ENCODE measurements at regions not wholly inside any gene's neighbourhood (a gene's known extent, or its start where the extent isn't known, plus 50 kb on each side); places are given as distances from the start of the nearest gene placed in this dataset.
A peak's percentile ranks its signal among the peaks of the same experiment; 100 is the strongest.

DNA sequence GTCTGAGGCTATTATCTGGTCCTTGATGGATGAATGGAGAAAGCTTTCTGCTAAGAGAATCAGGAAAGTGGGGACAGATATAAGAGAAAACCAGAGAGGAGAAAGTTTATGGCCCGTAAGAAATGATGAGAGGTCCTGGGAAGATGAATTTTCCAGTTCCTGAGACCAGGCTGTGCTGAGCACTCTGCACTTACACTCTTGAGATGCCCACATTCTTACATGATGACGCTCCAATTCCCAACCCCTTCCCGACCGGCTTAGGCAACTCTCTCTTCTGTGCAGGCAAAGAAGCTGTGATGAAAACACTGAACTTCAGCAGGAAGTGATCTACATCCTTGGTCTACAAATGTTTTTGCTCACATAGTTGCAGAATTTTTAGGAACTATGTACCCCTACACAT, 417.0 kb downstream of the ARHGEF28 start:
- Histone ChIP-seq H3K4me3 (no peak overlapping the region), H3K4me1 (replicated peaks in 1 of 2) (peaks cover 0 to 2% of the 10 kb centered on the region in 2 donors), H3K27ac (no peak overlapping the region)
- ATAC-seq (replicated peaks in 6 of 8), result peak in 1 of 8 experiments; percentile 50
- in situ Hi-C loops (cut with MboI; ENCODE audit: low pct_unique_long_range_greater_than_20kb in 2 of 9, low sequenced_read_pairs in 9 of 9, unreplicated experiment in 9 of 9), result loop anchor here in 1 of 9 experiments (25.0 kb wide), 1 partner anchor 594 kb away; the partner anchor contains the start of gene ENC1
- WGBS, 10 experiments, result 28 to 100% (median 93%) methylated on average over 1 to 4 of the region's 4 CpGs; no CpG with 5 or more reads in 3 of the 10 experiments

GRCh38 chr5:74042559-74042958, 416.6 kb downstream of the ARHGEF28 start:
- no peak overlapping the region for H3K27ac ChIP-seq
- 25 to 100% (median 83%) methylated on average over 1 to 7 of the region's 7 CpGs for WGBS, 10 experiments
- ATAC-seq (replicated peaks in 6 of 8), result peak in 1 of 8 experiments; percentile 37
- peaks cover 0 to 4% of the 10 kb centered on the region in 2 donors for H3K4me1 ChIP-seq (replicated peaks in 1 of 2)
- in situ Hi-C loops (cut with MboI; ENCODE audit: low pct_unique_long_range_greater_than_20kb in 2 of 9, low sequenced_read_pairs in 9 of 9, unreplicated experiment in 9 of 9), result loop anchor here in 1 of 9 experiments (25.0 kb wide), 1 partner anchor 595 kb away; the partner anchor contains the start of gene ENC1
- H3K4me3 ChIP-seq, result no peak overlapping the region

- H3K4me3 ChIP-seq, result no peak overlapping the region
- no peak for ATAC-seq (replicated peaks in 6 of 8)
- H3K27ac ChIP-seq, result no peak overlapping the region
- in situ Hi-C loops (cut with MboI; ENCODE audit: low pct_unique_long_range_greater_than_20kb in 2 of 9, low sequenced_read_pairs in 9 of 9, unreplicated experiment in 9 of 9), result loop anchor here in 1 of 9 experiments (25.0 kb wide), 1 partner anchor 595 kb away; the partner anchor contains the start of gene ENC1
- peaks cover 0 to 4% of the 10 kb centered on the region in 2 donors for H3K4me1 ChIP-seq (replicated peaks in 1 of 2)
Measured at GRCh38 chr5:74041913-74042312, 415.9 kb downstream of the ARHGEF28 start.

DNA sequence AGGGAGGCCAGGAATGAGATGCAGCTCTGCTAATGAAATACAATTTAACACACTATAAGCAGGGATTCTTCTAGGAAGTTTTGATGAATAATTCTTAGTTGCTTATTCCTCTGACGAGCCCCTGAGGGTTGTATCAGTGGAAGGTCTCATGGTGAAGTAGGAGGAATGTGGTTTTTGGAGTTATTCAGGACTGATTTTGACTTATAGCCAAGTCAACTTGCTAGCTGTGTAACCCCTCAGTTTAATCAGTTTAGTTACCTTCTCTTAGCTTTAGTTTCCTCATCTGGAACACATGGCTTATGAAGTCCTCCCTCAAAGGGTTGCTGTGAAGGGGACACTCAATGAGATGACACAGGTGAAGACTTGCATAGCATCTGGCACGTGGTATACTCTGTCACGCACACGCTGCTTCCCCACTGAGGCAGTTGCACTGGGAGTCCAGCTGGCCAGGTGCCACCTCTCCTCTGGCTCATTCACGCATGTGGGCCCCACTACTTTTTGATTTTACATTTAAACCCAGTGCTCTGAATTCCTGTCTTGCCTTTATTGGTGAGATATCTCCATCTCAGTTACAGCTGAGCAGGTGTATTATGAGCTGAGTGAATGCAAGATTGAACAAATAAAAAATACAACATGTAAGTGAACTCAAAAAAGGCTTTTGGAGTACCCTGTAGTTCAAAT, 415.0 kb downstream of the ARHGEF28 start:
- Histone ChIP-seq H3K27ac (no peak overlapping the region), H3K4me1 (replicated peaks in 1 of 2) (peaks cover 0 to 4% of the 10 kb centered on the region in 2 donors), H3K4me3 (no peak overlapping the region)
- ATAC-seq (replicated peaks in 6 of 8), result no peak
- in situ Hi-C loops (cut with MboI; ENCODE audit: low pct_unique_long_range_greater_than_20kb in 2 of 9, low sequenced_read_pairs in 9 of 9, unreplicated experiment in 9 of 9), result loop anchor here in 1 of 9 experiments (25.0 kb wide), 1 partner anchor 596 kb away; the partner anchor contains the start of gene ENC1
- 43 to 100% (median 77%) methylated on average over 1 to 5 of the region's 5 CpGs; no CpG with 5 or more reads in 2 of the 10 experiments for WGBS, 10 experiments

GRCh38 chr5:74040065-74040551, 414.1 kb downstream of the ARHGEF28 start:
- Histone ChIP-seq H3K4me3 (no peak overlapping the region), H3K27ac (no peak overlapping the region), H3K4me1 (replicated peaks in 1 of 2) (peaks cover 0 to 4% of the 10 kb centered on the region in 2 donors)
- in situ Hi-C loops (cut with MboI; ENCODE audit: low pct_unique_long_range_greater_than_20kb in 2 of 9, low sequenced_read_pairs in 9 of 9, unreplicated experiment in 9 of 9), result loop anchor here in 1 of 9 experiments (25.0 kb wide), 1 partner anchor 597 kb away; the partner anchor contains the start of gene ENC1
- peak in 3 of 8 experiments; percentile 39 to 80 (median 44) for ATAC-seq (replicated peaks in 6 of 8)
- WGBS, 10 experiments, result 0 to 100% (median 62%) methylated on average over 1 to 2 of the region's 2 CpGs; no CpG with 5 or more reads in 2 of the 10 experiments

- no peak for ATAC-seq (replicated peaks in 6 of 8)
- Histone ChIP-seq H3K4me3 (no peak overlapping the region), H3K4me1 (replicated peaks in 1 of 2) (peaks cover 0 to 4% of the 10 kb centered on the region in 2 donors), H3K27ac (no peak overlapping the region)
- 85 to 100% (median 95%) methylated on average over 1 to 2 of the region's 2 CpGs; no CpG with 5 or more reads in 3 of the 10 experiments for WGBS, 10 experiments
- in situ Hi-C loops (cut with MboI; ENCODE audit: low pct_unique_long_range_greater_than_20kb in 2 of 9, low sequenced_read_pairs in 9 of 9, unreplicated experiment in 9 of 9), result loop anchor here in 2 of 9 experiments (10.0 to 25.0 kb wide), 2 partner anchors 600 to 607 kb away; partner anchors contain the start of gene ENC1 (in 2 of the 2)
Measured at GRCh38 chr5:74037321-74037720, 411.3 kb downstream of the ARHGEF28 start.

- in situ Hi-C loops (cut with MboI; ENCODE audit: low pct_unique_long_range_greater_than_20kb in 2 of 9, low sequenced_read_pairs in 9 of 9, unreplicated experiment in 9 of 9), result loop anchor here in 2 of 9 experiments (10.0 to 25.0 kb wide), 2 partner anchors 602 to 609 kb away; partner anchors contain the start of gene ENC1 (in 2 of the 2)
- H3K4me1 ChIP-seq (replicated peaks in 1 of 2), result peaks cover 0 to 4% of the 10 kb centered on the region in 2 donors
- H3K4me3 ChIP-seq, result no peak overlapping the region
- H3K27ac ChIP-seq, result no peak overlapping the region
- peak in 4 of 8 experiments; percentile 18 to 79 (median 78) for ATAC-seq (replicated peaks in 6 of 8)
- 7 to 87% (median 69%) methylated on average over 1 to 6 of the region's 6 CpGs for WGBS, 10 experiments
Measured at GRCh38 chr5:74035521-74035937, 409.5 kb downstream of the ARHGEF28 start.

- Histone ChIP-seq H3K27ac (no peak overlapping the region), H3K4me1 (replicated peaks in 1 of 2) (peaks cover 0 to 4% of the 10 kb centered on the region in 2 donors), H3K4me3 (no peak overlapping the region)
- 2 to 93% (median 81%) methylated on average over 2 to 10 of the region's 11 CpGs; no CpG with 5 or more reads in 1 of the 10 experiments for WGBS, 10 experiments
- peak in 5 of 8 experiments; percentile 39 to 92 (median 77) for ATAC-seq (replicated peaks in 6 of 8)
- in situ Hi-C loops (cut with MboI; ENCODE audit: low pct_unique_long_range_greater_than_20kb in 2 of 9, low sequenced_read_pairs in 9 of 9, unreplicated experiment in 9 of 9), result loop anchor here in 2 of 9 experiments (10.0 to 25.0 kb wide), 2 partner anchors 603 to 610 kb away; partner anchors contain the start of gene ENC1 (in 2 of the 2)
Measured at GRCh38 chr5:74034733-74035132, 408.7 kb downstream of the ARHGEF28 start.

DNA sequence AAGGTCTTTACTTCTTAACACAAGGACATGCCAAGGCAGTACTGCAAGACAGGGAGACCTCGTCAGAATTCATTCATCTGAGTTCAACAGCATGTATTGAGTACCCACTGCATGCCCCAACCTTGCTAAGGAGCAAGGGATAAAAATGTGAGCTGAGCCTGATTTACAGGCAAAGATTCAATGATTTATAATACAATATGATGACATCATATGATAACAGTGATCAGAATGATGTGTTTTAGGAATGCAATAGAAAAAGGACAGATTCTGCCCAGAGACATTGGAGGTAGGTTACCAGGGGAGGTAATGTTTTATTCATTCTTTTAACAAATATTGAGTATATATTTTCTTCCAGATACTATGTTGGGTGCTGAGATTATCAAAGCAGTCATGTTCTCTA, 406.6 kb downstream of the ARHGEF28 start:
- Histone ChIP-seq H3K27ac (no peak overlapping the region), H3K4me3 (no peak overlapping the region), H3K4me1 (replicated peaks in 1 of 2) (no peaks in the 10 kb centered on the region)
- in situ Hi-C loops (cut with MboI; ENCODE audit: low pct_unique_long_range_greater_than_20kb in 2 of 9, low sequenced_read_pairs in 9 of 9, unreplicated experiment in 9 of 9), result loop anchor here in 2 of 9 experiments (10.0 to 25.0 kb wide), 2 partner anchors 605 to 612 kb away; partner anchors contain the start of gene ENC1 (in 2 of the 2)
- 67 to 100% (median 100%) methylated on average over 1 of the region's 1 CpG; no CpG with 5 or more reads in 4 of the 10 experiments for WGBS, 10 experiments
- no peak for ATAC-seq (replicated peaks in 6 of 8)

GRCh38 chr5:74031536-74031935, 405.5 kb downstream of the ARHGEF28 start:
- H3K4me3 ChIP-seq, result no peak overlapping the region
- no peak overlapping the region for H3K27ac ChIP-seq
- ATAC-seq (replicated peaks in 6 of 8), result no peak
- H3K4me1 ChIP-seq (replicated peaks in 1 of 2), result no peaks in the 10 kb centered on the region
- in situ Hi-C loops (cut with MboI; ENCODE audit: low pct_unique_long_range_greater_than_20kb in 2 of 9, low sequenced_read_pairs in 9 of 9, unreplicated experiment in 9 of 9), result loop anchor here in 2 of 9 experiments (10.0 to 25.0 kb wide), 2 partner anchors 606 to 613 kb away; partner anchors contain the start of gene ENC1 (in 2 of the 2)
- WGBS, 10 experiments, result 43 to 100% (median 86%) methylated on average over 1 to 2 of the region's 3 CpGs; no CpG with 5 or more reads in 2 of the 10 experiments

DNA sequence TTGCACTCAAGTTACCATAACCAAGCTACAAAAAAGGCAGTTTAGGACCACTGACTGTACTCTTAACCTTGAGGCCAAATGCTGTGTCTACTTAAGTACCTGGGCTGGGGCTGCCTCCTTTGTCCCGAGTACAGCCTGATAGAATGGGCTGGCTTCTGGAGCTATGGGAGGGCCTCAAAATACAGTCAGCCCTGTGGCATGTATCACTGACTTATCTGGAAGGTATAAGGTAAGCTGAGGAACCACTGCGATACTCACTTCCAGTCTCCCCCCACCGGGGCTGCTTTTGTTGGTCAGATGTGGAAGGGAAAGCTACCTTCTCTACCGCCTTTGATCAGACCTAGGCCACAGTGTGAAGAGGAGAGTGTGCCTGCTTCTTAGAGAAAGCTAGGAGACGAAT, 404.8 kb downstream of the ARHGEF28 start:
- in situ Hi-C loops (cut with MboI; ENCODE audit: low pct_unique_long_range_greater_than_20kb in 2 of 9, low sequenced_read_pairs in 9 of 9, unreplicated experiment in 9 of 9), result loop anchor here in 2 of 9 experiments (10.0 to 25.0 kb wide), 2 partner anchors 606 to 614 kb away; partner anchors contain the start of gene ENC1 (in 2 of the 2)
- 33 to 100% (median 94%) methylated on average over 1 to 5 of the region's 5 CpGs; no CpG with 5 or more reads in 3 of the 10 experiments for WGBS, 10 experiments
- Histone ChIP-seq H3K4me1 (replicated peaks in 1 of 2) (no peaks in the 10 kb centered on the region), H3K4me3 (no peak overlapping the region), H3K27ac (no peak overlapping the region)
- ATAC-seq (replicated peaks in 6 of 8), result no peak

- Histone ChIP-seq H3K4me1 (replicated peaks in 1 of 2) (no peaks in the 10 kb centered on the region), H3K4me3 (no peak overlapping the region), H3K27ac (no peak overlapping the region)
- 72 to 100% (median 90%) methylated on average over 2 to 4 of the region's 4 CpGs; no CpG with 5 or more reads in 2 of the 10 experiments for WGBS, 10 experiments
- in situ Hi-C loops (cut with MboI; ENCODE audit: low pct_unique_long_range_greater_than_20kb in 2 of 9, low sequenced_read_pairs in 9 of 9, unreplicated experiment in 9 of 9), result loop anchor here in 2 of 9 experiments (10.0 to 25.0 kb wide), 2 partner anchors 607 to 614 kb away; partner anchors contain the start of gene ENC1 (in 2 of the 2)
- no peak for ATAC-seq (replicated peaks in 6 of 8)
Measured at GRCh38 chr5:74030371-74030770, 404.4 kb downstream of the ARHGEF28 start.
